ENCODE measurements at regions not wholly inside any gene's neighbourhood (a gene's known extent, or its start where the extent isn't known, plus 50 kb on each side); places are given as distances from the start of the nearest gene placed in this dataset.

DNA sequence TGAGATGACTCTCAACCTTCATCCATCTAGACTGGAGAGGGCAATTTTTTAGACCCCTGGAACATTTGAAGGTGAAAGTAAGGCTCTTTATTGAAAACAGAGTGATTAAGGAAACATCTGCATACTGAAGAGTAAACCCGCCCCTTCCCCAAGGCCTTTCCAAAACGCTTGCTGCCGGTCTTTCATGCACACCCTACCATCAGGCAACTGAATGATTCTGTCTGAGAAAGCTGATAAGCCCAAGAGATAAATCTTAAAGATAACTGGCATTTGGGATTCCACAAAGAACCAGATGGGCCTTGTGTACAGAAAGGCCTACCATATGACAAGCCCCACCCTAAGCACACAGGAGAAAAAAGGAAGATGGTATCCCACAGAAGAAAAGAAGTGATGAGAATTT, 54.4 kb upstream of the PIK3R1 start:
- CTCF ChIA-PET: no interaction called here
- POLR2A ChIA-PET: no interaction called here

DNA sequence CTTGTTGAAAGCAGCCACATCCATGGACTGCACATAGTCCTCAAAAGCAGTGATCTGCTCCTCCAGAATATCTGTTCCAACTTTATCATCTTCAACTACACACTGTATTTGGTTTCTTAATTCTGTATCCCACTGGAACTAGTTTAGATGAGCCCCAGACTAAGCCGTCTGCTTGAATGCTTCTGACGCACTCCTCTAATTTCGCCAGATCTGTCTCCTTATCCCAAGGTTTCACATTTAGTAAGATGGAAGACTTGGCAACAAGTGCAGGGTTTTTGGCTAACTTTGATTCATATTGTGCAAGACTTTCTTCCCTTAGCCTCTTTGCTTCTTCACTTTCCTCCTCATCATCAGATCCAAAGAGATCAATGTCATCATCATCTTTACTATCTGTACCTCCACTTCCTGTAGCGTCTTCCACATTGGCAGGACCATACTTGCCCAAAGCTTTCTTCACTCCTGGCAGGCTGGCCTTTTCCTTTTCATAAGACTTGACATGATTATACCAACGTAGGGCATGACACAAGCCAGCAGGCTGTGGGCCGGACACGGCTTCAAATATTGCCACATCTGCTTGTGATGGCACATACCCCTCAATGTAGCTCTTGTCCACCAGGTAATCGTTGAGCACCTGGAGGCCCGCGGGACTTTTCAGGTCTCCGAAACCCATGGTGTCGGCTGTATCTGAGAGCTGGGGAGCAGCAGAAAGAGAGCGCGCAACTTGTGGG, 56.2 kb upstream of the PIK3R1 start:
- CTCF ChIA-PET: interaction anchor here (0.7 kb wide), 1 partner anchor 280 kb away, joined by 4 read pairs; no protein-coding TSS in a partner anchor
- POLR2A ChIA-PET: no interaction called here

DNA sequence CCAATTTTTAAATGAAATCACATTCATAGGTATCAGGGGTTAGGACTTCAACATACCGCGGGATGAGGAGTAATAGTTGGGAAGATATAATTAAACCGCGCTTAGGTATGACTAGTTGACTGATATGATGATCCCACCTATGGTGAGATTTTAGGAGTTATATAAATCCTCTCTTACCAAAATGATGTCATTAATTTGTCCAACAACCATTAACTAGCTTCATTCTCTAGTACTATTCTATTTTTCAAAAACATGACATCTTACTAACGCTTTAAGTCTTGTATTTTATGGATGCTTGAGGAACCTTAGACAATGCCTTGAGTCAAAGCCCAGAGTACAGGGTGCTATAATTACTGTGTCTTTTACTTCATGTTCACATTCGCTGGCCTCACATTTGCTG, 59.6 kb upstream of the PIK3R1 start:
- ChIA-PET POLR2A (interaction anchor here (0.5 kb wide), 1 partner anchor 907 kb away, joined by 6 read pairs; no protein-coding TSS in a partner anchor), CTCF (no interaction called here)

DNA sequence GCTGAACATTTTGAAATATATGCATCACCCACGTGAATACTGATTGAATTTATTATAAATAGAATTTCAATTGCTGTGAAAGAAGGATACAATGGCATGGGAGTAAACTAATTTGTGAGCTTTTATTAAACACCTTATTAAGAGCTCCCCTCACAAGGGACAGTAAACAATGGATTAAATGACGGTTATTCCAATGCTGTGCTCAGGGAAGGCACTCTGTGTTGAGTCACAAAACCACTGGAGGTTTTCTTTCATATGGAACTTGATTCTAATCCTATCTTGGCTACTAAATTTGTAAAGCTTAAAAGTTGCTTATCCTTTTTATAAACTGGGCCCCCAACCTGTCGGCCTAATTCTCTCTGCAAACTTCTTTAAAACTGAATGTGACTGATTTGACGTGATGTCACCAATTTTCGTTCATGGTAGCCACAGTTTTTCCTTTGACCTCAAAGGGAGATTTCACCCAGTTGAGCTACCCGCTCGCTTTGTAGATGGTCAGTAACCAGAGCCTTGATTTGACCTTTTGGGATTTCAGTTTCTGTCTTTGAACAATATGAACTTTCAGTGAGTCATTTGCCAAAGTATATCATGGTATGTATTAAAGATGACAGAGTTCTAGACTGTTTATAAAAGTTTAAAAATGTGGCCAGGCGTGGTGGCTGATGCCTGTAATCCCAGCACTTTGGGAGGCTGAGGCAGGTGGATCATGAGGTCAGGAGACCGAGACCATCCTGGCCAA, 61.3 kb upstream of the PIK3R1 start:
- POLR2A ChIA-PET: no interaction called here
- CTCF ChIA-PET: no interaction called here

- ChIA-PET CTCF (no interaction called here), POLR2A (no interaction called here)
Observed at GRCh38 chr5:68151812-68152211, 63.7 kb upstream of the PIK3R1 start.

GRCh38 chr5:68149189-68149588, 66.4 kb upstream of the PIK3R1 start:
- ChIA-PET POLR2A (no interaction called here), CTCF (no interaction called here)

DNA sequence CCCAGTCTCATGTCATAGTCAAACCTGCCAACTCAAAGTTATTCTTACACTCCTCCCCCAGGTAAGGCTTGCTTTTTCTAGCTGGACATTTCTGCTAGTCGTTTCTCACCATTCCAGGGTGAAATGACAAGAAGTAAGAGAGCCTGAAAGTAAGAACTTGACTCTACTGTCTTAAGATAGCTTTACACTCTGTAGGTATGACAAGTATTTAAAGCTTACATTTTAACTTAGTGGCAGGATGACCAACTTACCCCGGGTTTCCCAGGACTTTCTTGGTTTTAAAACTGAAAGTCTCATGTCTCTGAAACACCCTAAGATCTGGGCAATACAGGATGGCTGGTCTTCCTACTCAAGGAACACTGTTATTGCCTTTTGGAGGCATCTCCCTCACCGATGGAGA, 67.5 kb upstream of the PIK3R1 start:
- CTCF ChIA-PET: no interaction called here
- POLR2A ChIA-PET: interaction anchor here (1.0 kb wide), 1 partner anchor 68 kb away, joined by 5 read pairs; the partner anchor contains the start of gene PIK3R1

GRCh38 chr5:68147659-68148058, 67.9 kb upstream of the PIK3R1 start:
- ChIA-PET CTCF (interaction anchor here (0.7 kb wide), 1 partner anchor 28 kb away, joined by 3 read pairs; no protein-coding TSS in a partner anchor), POLR2A (interaction anchor here (1.0 kb wide), 1 partner anchor 68 kb away, joined by 5 read pairs; the partner anchor contains the start of gene PIK3R1)

DNA sequence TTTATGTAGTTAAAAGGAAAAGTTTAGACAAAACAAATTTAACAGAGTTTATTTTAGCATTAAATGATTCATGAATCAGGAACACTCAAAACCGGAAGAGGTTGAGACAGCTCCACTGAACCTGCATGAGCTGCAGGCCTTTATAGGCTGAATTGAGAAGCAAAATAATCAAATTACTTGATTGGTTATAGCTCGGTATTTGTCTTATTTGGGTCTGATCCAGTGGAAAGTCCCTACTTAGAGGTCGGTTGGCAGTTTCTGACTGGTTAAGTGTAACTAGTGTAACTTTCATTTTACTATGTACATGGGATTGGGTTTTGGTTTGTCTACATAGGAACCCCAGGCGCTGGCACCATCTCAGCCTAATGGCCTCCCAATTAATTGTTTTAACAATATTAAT, 74.1 kb upstream of the PIK3R1 start:
- CTCF ChIA-PET: no interaction called here
- POLR2A ChIA-PET: no interaction called here

- ChIA-PET CTCF (interaction anchor here (0.5 kb wide), 1 partner anchor 69 kb away, joined by 4 read pairs; no protein-coding TSS in a partner anchor), POLR2A (no interaction called here)
Observed at GRCh38 chr5:68140763-68141162, 74.8 kb upstream of the PIK3R1 start.

DNA sequence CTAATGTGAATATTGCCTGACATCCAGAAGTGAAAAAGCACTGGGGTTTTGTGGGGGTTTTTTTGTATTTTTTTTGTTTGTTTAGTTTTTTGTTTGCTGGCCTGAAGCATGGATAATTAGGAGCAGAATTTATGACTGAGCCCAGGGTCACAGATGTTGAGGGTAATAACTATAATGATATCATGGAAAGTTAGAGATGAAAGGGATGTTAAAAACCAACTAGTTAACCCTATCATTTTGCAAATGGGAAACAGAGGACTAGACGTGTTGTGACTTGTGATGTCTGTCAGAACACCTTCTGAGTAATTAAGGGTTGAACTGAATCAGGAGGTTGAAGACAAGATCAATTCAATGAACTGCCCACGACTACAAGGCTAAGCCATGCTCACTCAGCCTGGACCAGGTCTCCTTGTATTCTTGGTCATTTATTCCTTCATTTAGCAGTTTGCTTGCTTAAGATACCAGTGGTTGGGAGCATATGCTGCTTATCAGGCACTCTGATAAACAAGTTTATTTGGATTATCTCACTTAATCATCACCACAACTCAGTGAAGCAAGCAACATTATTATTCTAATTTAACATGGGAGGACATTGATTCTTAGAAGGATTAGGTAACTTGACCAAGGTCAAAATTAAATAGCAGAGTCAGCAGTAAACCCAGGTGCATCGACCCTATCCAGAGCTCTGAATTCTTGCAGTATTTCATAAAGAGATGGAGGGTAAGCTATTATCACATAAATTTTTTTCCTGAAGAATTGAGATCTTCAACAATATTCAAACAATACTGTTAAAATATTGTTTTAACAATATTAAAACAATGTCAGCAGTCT, 75.7 kb upstream of the PIK3R1 start:
- CTCF ChIA-PET: interaction anchor here (0.5 kb wide), 1 partner anchor 68 kb away, joined by 4 read pairs; no protein-coding TSS in a partner anchor
- POLR2A ChIA-PET: no interaction called here

DNA sequence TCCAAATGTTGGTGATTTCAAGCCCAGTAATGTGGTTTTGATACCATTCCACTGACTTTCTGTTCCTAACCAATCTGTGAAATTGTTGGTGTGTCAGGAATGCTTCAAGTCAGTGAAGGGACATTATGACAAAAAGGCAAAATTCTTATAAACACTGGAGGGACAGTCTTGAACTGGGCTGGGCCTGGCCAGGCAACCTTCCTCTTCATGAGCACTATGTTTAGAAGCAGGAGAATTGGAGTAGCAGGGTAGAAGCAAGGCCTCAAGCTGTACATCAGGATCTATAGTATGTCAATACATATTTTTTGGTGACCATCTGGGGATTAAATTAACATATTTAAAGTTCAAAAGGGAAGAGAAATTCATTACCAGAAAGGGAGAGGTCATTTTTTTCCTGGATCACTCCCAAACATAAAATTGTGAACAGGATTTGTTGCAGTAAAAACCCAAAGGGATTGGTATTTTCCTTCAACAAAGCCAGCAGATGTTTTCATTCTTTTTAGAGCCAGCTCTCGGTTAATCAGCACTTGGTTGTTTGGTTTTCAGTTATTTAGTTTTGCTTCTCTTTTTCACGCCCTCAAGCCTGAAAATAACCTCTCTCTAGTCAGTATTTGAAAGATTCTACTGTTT, 77.9 kb upstream of the PIK3R1 start:
- ChIA-PET CTCF (no interaction called here), POLR2A (no interaction called here)

DNA sequence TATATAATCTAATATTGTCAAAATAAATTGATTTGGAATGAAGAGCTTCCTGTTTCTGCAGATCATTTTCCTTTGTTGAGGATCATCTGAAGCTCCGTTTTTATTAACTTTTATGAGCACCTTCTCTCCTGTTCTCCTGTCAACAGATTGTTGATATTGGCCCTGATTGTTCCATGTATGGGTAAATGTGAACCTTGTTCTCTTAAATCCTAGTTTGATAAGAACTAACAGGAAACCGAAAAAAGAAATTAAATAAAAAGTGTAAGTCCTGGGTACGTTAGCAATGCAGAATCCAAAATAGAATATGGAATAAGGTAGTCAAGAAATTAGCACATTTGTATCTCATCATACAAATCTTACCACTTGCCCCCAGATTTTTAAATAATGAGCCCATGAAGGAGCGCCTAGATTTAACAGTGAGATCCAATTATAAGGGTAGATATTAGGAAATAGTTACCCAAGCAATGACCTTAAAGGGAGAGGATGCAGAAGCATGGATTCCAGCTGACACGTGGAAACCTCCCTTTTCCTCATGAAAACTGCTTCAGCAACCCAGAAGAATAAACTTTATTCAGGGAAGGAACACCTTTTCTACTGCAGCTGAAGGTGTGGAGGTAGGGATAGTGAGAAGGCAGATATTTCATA, 80.8 kb upstream of the PIK3R1 start:
- ChIA-PET POLR2A (no interaction called here), CTCF (no interaction called here)

DNA sequence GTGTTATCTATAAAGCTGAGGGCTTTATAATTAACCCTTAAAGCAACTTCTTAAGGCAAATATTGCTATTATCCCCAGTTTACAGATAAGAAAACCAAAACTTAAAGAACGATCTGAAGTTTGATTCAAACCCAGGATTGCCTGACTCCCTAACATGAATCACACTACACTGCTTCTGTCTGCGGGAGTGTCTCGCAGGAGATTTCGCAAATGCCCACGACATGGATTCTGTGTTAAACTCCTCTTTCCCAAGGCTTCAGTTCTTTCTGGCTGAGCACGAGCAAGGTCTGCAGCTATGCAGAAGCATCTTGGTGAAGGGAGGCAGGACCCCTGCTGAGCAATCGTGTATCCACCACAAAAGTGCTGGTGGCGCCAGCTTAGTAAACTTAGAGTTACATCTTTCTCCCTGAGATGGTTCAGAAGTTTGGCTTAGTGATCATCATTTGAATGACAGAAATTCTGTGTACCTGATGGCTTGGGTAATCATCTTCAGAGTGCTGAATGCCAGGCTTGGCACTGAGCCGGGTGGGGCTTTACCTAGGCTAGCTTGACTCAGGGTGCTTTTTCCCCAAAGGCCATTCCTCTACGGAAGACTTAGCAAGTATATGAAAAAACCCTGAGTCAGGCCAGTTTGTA, 81.4 kb upstream of the PIK3R1 start:
- ChIA-PET CTCF (no interaction called here), POLR2A (no interaction called here)

GRCh38 chr5:68130253-68130652, 85.3 kb upstream of the PIK3R1 start:
- ChIA-PET CTCF (no interaction called here), POLR2A (no interaction called here)

DNA sequence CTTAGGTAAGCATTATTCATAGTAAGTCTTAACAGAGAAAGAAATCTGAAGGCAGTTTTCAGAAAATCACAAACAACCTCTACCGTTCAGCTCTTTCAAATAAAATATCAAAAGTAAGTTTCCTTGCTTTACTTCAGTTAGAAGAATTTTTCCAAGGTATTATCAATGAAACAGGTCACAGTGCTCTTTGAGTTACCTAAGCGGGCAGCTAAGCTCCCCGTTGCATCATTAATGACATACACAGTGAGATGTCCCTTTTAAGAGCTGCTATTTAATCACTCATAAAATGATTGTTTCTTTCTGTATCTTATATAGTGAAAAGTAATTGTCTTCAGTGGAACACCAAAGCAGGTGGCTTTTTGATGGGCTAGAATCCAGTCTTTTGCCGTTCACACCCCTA, 86.2 kb upstream of the PIK3R1 start:
- ChIA-PET POLR2A (no interaction called here), CTCF (no interaction called here)

- ChIA-PET POLR2A (no interaction called here), CTCF (no interaction called here)
Observed at GRCh38 chr5:68126886-68127285, 88.7 kb upstream of the PIK3R1 start.

- CTCF ChIA-PET: no interaction called here
- POLR2A ChIA-PET: no interaction called here
Observed at GRCh38 chr5:68122439-68123328, 92.9 kb upstream of the PIK3R1 start.

All from activated CD8-positive, alpha-beta memory T cell treated with anti-CD3 and anti-CD28 coated beads for 36 hours (primary cell).